HUES48 (cell line): ENCODE measurements at regions not wholly inside any gene's neighbourhood (a gene's known extent, or its start where the extent isn't known, plus 50 kb on each side); places are given as distances from the start of the nearest gene placed in this dataset.

Experiments
- H3K27ac ChIP-seq: one replicate; pipeline ENCODE4 v1.7.0; 2013; ENCODE audit warnings: low read depth, low read length, inconsistent platforms
- H3K27me3 ChIP-seq: 2 replicates; pipeline ENCODE4 v1.6.1; 2013; ENCODE audit warnings: mild to moderate bottlenecking, low read length; ENCODE audit not compliant: control insufficient read depth, insufficient read depth
- H3K36me3 ChIP-seq: 2 replicates; pipeline ENCODE4 v1.6.1; 2013; ENCODE audit warnings: low read length; ENCODE audit not compliant: control insufficient read depth, insufficient read depth
- H3K4me1 ChIP-seq: 2 replicates; pipeline ENCODE4 v1.6.1; 2013; ENCODE audit warnings: mild to moderate bottlenecking, low read length; ENCODE audit not compliant: control insufficient read depth, insufficient read depth
- H3K4me3 ChIP-seq: 2 replicates; pipeline ENCODE4 v1.5.1; 2013; ENCODE audit warnings: mild to moderate bottlenecking, low read depth, low read length
- H3K9ac ChIP-seq: 2 replicates; pipeline ENCODE4 v1.6.1; 2013; ENCODE audit warnings: mild to moderate bottlenecking, low read depth, low read length, moderate library complexity
- H3K9me3 ChIP-seq: 2 replicates; pipeline ENCODE4 v1.6.1; 2013; ENCODE audit warnings: low read length; ENCODE audit not compliant: control insufficient read depth, insufficient read depth

DNA sequence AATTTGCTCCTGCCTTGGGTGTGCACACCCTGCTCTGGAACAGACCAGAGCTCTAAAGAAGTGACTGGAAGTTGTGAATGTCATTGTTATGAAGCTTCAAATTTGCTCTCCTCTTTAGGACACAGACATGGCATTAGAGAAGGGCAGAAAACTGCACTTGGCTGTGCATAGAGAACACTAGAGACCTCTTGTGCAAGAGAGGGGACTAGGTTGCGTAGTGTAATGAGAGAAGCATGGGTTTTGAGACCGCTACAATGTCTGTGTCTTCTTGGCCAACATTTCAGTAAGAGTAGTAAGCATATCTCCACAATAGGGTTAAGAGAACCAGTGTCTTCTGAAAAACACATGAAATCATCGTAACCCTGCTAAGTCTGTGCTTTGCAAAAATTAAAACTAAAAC is 423.3 kb downstream of the SPRY2 start:
- Histone ChIP-seq H3K9me3 (no peaks in the 10 kb centered on the region), H3K27ac (no peak overlapping the region), H3K9ac (no peak overlapping the region), H3K27me3 (no peaks in the 10 kb centered on the region), H3K4me3 (no peak overlapping the region), H3K36me3 (no peaks in the 10 kb centered on the region), H3K4me1 (peaks cover 25% of the 10 kb centered on the region)

GRCh38 chr13:79915114-79915811 is 425.7 kb downstream of the SPRY2 start:
- no peaks in the 10 kb centered on the region for H3K27me3 ChIP-seq
- H3K27ac ChIP-seq: peak overlapping the region; percentile 11
- no peak overlapping the region for H3K4me3 ChIP-seq
- H3K9me3 ChIP-seq: no peaks in the 10 kb centered on the region
- H3K9ac ChIP-seq: no peak overlapping the region
- no peaks in the 10 kb centered on the region for H3K36me3 ChIP-seq
- peaks cover 29% of the 10 kb centered on the region for H3K4me1 ChIP-seq

GRCh38 chr13:79913141-79913827 is 427.6 kb downstream of the SPRY2 start:
- peaks cover 24% of the 10 kb centered on the region for H3K4me1 ChIP-seq
- H3K9me3 ChIP-seq: no peaks in the 10 kb centered on the region
- H3K4me3 ChIP-seq: no peak overlapping the region
- no peak overlapping the region for H3K9ac ChIP-seq
- H3K36me3 ChIP-seq: no peaks in the 10 kb centered on the region
- H3K27me3 ChIP-seq: no peaks in the 10 kb centered on the region
- H3K27ac ChIP-seq: no peak overlapping the region

- Histone ChIP-seq H3K9ac (no peak overlapping the region), H3K4me1 (peaks cover 24% of the 10 kb centered on the region), H3K27me3 (no peaks in the 10 kb centered on the region), H3K4me3 (no peak overlapping the region), H3K36me3 (no peaks in the 10 kb centered on the region), H3K9me3 (no peaks in the 10 kb centered on the region), H3K27ac (no peak overlapping the region)
Measured at GRCh38 chr13:79912403-79912802, 428.5 kb downstream of the SPRY2 start.

GRCh38 chr13:79910875-79911540 is 429.9 kb downstream of the SPRY2 start:
- Histone ChIP-seq H3K27ac (no peak overlapping the region), H3K36me3 (no peaks in the 10 kb centered on the region), H3K4me3 (no peak overlapping the region), H3K4me1 (peaks cover 24% of the 10 kb centered on the region), H3K9me3 (no peaks in the 10 kb centered on the region), H3K27me3 (no peaks in the 10 kb centered on the region), H3K9ac (no peak overlapping the region)

- Histone ChIP-seq H3K9ac (no peak overlapping the region), H3K36me3 (no peaks in the 10 kb centered on the region), H3K27me3 (no peaks in the 10 kb centered on the region), H3K4me1 (peaks cover 18% of the 10 kb centered on the region), H3K9me3 (no peaks in the 10 kb centered on the region), H3K27ac (no peak overlapping the region), H3K4me3 (no peak overlapping the region)
Measured at GRCh38 chr13:79909644-79910043, 428.7 kb downstream of the NDFIP2 start.

DNA sequence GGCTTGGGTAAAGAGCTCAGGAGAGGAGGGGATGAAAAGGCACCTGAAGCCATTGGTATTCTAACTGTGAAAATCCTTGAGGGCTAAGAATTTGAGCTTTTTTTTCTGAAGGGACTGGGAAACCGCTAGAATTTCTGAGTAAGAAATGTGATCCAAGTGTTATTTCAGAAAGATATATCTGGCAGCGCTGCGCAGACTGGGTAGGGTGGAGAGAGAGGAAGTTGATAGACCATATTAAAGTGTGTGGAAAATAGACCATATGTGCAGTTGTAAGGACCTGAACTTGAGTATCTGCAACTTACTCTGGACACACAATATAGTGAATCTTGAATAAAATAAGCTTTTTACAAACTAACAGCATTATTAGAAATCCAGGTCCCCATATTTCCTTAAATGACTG is 427.4 kb downstream of the NDFIP2 start:
- no peaks in the 10 kb centered on the region for H3K27me3 ChIP-seq
- H3K9me3 ChIP-seq: no peaks in the 10 kb centered on the region
- H3K4me1 ChIP-seq: peaks cover 12% of the 10 kb centered on the region
- H3K4me3 ChIP-seq: no peak overlapping the region
- H3K27ac ChIP-seq: no peak overlapping the region
- H3K9ac ChIP-seq: no peak overlapping the region
- H3K36me3 ChIP-seq: no peaks in the 10 kb centered on the region

DNA sequence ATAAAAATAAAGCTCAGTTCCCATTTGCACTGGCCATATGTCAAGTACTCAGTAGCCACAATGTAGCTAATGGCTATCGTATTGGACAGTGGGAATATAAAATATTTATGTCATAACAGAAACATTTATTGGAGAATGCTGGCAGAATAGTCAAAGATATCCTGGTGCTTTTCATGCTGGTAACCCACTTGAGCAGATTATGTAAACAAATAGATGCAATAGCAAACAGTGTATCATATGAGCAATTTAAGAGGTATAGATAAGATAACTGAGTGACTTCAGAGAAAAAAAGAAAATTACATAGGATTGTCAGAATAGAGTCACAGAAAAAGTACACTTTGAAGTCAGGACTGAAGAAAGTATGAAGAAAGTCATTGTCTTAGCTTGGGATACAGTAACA is 426.6 kb downstream of the NDFIP2 start:
- H3K9ac ChIP-seq: no peak overlapping the region
- no peaks in the 10 kb centered on the region for H3K27me3 ChIP-seq
- no peaks in the 10 kb centered on the region for H3K36me3 ChIP-seq
- H3K4me1 ChIP-seq: peaks cover 3% of the 10 kb centered on the region; the same call in 1 of the 2 replicates
- H3K27ac ChIP-seq: no peak overlapping the region
- H3K4me3 ChIP-seq: no peak overlapping the region
- no peaks in the 10 kb centered on the region for H3K9me3 ChIP-seq

DNA sequence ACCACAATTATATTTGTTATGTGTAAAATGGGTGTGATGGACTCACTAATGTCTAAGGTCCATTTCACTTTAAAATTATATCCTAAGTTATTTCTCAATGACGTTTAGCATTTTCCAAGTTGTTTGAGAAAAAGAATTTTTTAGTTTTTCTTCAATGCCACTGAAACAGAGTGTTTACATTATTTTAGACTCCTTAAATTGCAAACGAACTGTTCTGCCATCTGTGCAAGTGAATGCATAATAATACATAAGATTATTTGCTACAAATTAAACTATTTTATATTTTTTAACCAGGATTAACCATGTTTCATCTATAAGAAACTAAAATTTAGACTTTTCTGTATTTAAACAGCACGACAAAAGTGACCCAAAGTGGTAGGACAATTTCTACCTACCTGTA is 425.4 kb downstream of the NDFIP2 start:
- peaks cover 2% of the 10 kb centered on the region; the same call in 1 of the 2 replicates for H3K4me1 ChIP-seq
- H3K27me3 ChIP-seq: no peaks in the 10 kb centered on the region
- no peaks in the 10 kb centered on the region for H3K9me3 ChIP-seq
- H3K9ac ChIP-seq: no peak overlapping the region
- H3K4me3 ChIP-seq: no peak overlapping the region
- no peaks in the 10 kb centered on the region for H3K36me3 ChIP-seq
- H3K27ac ChIP-seq: no peak overlapping the region

DNA sequence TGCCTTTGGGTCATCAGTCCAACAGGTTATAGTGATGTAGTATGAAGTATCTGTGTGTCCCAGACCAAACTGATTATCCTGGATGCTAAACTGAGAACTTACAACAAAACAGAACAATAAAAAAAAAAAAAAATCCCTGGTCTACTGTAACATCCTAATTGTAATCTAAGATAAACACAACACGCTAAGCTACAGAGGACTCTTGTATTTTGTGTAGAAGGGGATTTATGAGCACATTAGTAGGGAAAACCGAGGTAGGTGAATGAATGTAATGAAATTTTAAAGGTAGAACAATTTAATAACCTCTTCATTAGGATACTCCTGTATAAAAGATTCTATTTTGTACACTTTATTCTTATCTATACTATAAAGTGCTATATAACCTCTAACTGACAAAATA is 424.1 kb downstream of the NDFIP2 start:
- H3K9ac ChIP-seq: no peak overlapping the region
- H3K27me3 ChIP-seq: no peaks in the 10 kb centered on the region

DNA sequence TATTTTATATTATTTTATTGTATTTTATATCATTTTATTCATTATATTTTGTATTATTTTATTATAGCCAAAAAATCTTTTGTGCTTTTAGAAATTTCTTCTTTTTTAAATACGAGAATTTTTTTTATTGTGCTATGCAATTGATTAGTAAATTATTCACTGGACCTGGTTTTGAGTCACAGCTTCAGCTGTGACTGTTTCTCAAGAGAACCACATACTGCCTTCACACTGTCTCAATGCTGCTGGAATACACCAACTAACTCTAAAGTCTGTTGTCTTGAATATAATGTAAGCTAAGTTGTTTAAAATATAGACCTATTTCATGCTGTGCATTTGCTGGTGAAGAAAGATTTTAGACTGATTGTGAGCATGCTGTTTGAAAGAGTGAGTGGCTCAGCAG is 423.6 kb downstream of the NDFIP2 start:
- no peaks in the 10 kb centered on the region for H3K27me3 ChIP-seq
- H3K9ac ChIP-seq: no peak overlapping the region
- H3K4me3 ChIP-seq: no peak overlapping the region
- no peaks in the 10 kb centered on the region for H3K9me3 ChIP-seq
- no peaks in the 10 kb centered on the region for H3K4me1 ChIP-seq
- H3K36me3 ChIP-seq: no peaks in the 10 kb centered on the region
- H3K27ac ChIP-seq: no peak overlapping the region

More for the DNA sequence above, 424.1 kb downstream of the NDFIP2 start:
- H3K9me3 ChIP-seq: no peaks in the 10 kb centered on the region
- no peaks in the 10 kb centered on the region for H3K4me1 ChIP-seq
- H3K4me3 ChIP-seq: no peak overlapping the region
- H3K27ac ChIP-seq: no peak overlapping the region
- no peaks in the 10 kb centered on the region for H3K36me3 ChIP-seq
